HG03097 (cell line): ENCODE measurements at regions not wholly inside any gene's neighbourhood (a gene's known extent, or its start where the extent isn't known, plus 50 kb on each side); places are given as distances from the start of the nearest gene placed in this dataset.
"Not testable (repeated sequence)": the region's sequence is repeated elsewhere in the genome, so short reads cannot be mapped to it uniquely, and the experiment has no call there.

Experiments used
- ATAC-seq: cut with Tn5 transposase; IDR thresholded peaks from one replicate; pipeline ENCODE4 v1.9.1; 2021; ENCODE audit not compliant: unreplicated experiment, low FRiP score

DNA sequence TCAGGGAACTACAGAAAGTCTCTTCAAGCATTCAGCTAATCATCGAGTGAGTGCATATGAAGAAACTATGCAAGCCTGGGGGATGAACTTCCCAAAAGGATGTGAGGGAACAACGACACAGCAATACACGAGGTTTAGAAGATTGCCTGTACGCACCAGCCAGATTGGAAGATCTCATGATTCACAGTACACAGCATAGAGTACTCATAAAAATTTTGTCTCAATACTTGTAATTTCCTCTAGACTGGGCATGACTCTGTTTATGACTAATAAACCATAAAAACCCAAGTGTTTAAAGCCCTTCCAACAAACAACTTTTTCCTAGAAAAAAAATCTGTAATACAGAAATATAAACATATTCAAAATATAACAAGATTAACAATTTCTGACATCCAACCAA is 279.7 kb downstream of the KCNJ3 start:
- no peak for ATAC-seq

GRCh38 chr2:154974041-154974440 is 275.5 kb downstream of the KCNJ3 start:
- ATAC-seq, result no peak

DNA sequence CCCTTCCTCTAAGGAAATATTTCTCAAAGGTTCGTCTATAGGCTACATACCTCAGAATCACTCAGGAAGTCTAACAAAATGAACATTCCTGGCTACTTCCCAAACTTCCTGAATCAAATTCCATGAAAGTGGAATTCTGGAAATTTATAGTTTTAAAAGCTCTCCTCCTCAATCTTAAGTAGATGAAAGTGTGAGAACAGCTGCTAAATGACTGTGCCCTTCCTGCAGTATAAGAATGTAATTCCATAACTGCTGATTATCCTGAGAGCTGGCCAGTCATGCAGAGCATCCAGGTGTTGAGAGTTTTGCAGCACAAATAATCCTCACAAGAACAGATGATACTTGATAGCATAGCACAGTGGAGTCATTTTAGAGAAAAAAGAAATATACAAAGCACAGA is 265.0 kb downstream of the KCNJ3 start:
- no peak for ATAC-seq

GRCh38 chr2:154961676-154962075 is 263.2 kb downstream of the KCNJ3 start:
- ATAC-seq, result no peak

- ATAC-seq, result no peak
Measured at GRCh38 chr2:154960802-154961583, 262.5 kb downstream of the KCNJ3 start.

GRCh38 chr2:154952346-154952980 is 254.0 kb downstream of the KCNJ3 start:
- no peak for ATAC-seq

DNA sequence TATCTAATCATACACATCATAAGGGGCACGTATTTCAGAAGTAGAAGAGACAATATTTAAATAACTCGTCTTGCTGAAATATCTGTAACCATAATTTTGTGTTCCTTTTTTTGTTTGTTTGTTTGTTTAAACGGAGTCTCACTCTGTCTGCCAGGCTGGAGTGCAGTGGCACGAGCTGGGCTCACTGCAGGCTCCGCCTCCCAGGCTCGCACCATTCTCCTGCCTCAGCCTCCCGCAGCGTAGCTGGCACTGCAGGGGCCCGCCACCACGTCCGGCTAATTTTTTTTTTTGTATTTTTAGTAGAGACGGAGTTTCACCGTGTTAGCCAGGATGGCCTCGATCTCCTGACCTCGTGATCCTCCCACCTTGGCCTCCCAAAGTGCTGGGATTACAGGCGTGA is 248.9 kb downstream of the KCNJ3 start:
- not testable (repeated sequence) for ATAC-seq

- ATAC-seq, result no peak
Measured at GRCh38 chr2:154945984-154946383, 247.5 kb downstream of the KCNJ3 start.

DNA sequence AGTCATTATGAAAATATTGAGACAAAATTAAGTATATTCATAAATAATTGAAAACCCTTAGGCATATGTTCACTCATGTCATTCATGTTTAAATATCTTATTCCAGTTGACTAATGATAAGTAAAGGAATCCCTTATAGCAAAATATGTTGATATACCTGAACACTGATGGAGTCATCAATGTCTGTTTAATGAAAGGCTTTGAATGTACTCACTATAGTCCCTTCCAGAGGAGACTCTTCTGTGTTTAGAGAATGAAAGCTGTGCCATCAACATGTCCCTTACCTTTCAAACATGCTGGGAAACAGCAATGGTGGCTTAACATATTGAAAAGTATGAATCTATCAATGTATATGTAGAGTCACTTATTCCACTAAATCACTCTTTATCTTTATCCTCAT is 242.9 kb downstream of the KCNJ3 start:
- no peak for ATAC-seq

DNA sequence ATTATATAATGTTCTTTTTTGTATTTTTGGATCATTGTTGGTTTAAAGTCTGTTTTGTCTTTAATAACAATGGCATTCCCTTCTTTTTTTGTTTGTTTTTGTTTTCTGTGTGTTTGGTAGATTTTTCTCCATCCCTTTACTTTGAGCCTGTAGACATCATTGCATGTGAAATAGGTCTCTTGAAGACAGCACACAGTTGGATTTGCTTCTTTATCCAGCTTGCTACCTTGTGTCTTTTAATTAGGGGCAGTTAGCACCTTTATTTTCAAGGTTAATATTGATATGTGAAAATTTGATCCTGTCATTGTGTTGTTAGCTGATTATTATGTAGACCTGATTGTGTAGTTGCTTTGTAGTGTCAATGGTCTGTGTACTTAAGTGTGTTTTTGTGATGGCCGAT is 235.7 kb downstream of the KCNJ3 start:
- ATAC-seq, result no peak

GRCh38 chr2:154924531-154924930 is 226.0 kb downstream of the KCNJ3 start:
- ATAC-seq, result no peak

DNA sequence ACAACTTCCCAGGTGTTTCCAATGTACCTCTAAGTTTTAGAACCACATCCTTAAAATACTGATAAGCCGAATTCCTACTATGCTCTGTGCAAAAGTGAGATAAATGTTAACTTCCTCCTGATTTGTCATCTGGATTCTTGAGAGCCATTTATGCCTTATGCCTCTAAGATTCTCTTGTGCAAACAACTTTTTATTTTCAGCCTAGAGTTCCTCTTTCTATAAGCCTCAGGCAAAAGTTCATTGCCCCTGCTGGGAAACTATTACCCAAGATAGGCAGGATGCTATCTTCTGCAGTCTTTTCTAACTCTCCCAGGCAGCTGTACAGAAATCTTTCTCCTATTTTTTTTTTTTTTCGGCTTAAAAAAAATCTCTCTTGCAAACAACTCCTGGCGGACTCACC is 216.1 kb downstream of the KCNJ3 start:
- no peak for ATAC-seq

- no peak for ATAC-seq
Measured at GRCh38 chr2:154912215-154912614, 213.7 kb downstream of the KCNJ3 start.

DNA sequence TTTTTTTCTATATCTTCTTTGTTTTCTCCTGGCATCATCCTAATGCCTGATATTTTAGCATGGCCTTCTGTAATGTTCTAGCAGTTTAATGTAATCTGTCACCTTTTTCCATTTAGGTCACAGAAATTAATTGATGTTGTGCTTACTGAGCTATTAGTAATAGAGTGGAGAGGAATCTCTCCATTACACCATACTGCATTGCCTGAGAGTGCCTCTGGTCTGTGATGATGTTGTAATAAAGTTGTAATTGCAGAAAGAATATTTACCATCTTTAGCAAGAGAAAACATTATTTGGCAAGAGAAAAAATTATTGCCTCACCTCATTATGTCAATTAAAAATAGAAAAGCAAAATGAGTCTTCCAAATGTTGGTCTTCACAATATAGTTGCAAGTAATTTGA is 213.2 kb downstream of the KCNJ3 start:
- no peak for ATAC-seq

- ATAC-seq, result no peak
Measured at GRCh38 chr2:154910701-154911100, 212.2 kb downstream of the KCNJ3 start.

DNA sequence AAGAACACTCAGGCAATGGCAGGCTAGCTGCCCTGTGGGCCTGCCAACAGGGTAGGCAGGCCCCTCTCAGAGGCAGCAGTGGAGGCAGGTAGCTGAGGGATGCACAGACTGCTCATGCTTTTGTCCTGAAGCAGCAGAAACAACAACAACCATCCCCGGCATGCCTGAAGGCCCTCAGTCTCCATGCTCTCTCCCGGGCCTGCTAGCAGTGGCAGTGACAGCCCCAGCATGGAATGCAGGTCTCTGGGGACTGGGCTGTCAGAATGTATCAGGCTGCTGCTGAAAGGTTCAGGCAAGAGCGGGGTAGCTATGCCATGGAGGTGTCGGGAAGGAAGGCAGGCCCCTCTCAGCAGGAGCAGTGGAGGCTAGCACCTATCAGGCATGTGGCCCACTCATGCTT is 209.8 kb downstream of the KCNJ3 start:
- ATAC-seq, result no peak
